Fibroblast of pulmonary artery (primary cell): ENCODE measurements at regions not wholly inside any gene's neighbourhood (a gene's known extent, or its start where the extent isn't known, plus 50 kb on each side); places are given as distances from the start of the nearest gene placed in this dataset.

Experiments
- DNase-seq: peaks from one replicate; pipeline ENCODE4 v3.0.0-alpha.2; 2010; ENCODE audit warnings: low read depth
- H3K4me3 ChIP-seq: replicated peaks from 2 replicates; pipeline ENCODE4 v1.5.1; 2011; ENCODE audit warnings: low read depth, mild to moderate bottlenecking, control low read depth, low read length, moderate library complexity
- CTCF ChIP-seq: IDR thresholded peaks from 2 replicates; pipeline ENCODE4 v1.5.1; 2011; ENCODE audit warnings: mild to moderate bottlenecking, control low read depth, low read length, inconsistent platforms; ENCODE audit errors: missing control alignments

GRCh38 chr13:76461484-76461883 lies 424.7 kb downstream of the KCTD12 start:
- no peak for DNase-seq
- TF ChIP-seq CTCF = no peak
- H3K4me3 ChIP-seq = no peak overlapping the region

DNA sequence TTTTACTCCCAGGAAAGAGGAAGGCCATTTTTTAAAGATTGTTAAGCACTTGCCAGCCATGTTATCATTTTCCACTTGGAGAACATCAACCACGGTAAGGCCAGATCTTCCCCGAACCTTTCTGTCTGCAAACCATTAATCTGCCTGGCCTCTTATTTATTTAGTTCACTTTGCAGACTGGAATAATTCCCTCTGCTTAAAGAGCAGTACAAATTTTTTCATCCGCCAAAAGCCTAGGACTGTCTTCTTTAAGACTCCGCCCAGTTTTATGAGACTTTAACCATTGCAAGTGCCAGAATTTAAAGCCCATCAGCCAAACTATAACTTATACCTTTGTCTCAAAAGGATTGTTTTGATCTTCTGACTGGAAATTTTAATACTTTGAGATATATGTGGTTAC lies 426.3 kb downstream of the KCTD12 start:
- DNase-seq = no peak
- no peak for TF ChIP-seq CTCF

GRCh38 chr13:76455960-76456359 lies 430.2 kb downstream of the KCTD12 start:
- peak; percentile 26 for DNase-seq
- TF ChIP-seq CTCF = no peak
- no peak overlapping the region for H3K4me3 ChIP-seq

More for the DNA sequence above, 426.3 kb downstream of the KCTD12 start:
- no peak overlapping the region for H3K4me3 ChIP-seq

DNA sequence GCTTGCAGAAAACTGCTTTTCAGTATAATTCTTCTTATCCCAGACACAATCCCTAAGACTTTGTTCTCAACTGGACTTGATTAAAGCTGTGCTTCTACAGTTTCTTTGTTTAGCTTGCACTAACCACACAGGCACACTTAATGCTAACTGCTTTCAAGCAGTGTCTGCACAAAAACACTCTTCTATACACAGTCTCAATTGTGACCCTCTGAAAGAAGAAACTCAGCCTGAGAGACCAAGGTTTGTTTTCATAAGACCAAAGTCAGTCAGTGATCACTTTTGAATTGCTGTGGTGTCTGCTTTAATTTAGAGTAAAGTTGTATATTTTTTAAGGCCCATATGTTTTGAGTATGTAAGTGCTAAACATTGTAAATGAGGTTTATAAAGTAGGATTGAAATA lies 431.2 kb downstream of the KCTD12 start:
- DNase-seq = no peak
- no peak overlapping the region for H3K4me3 ChIP-seq
- no peak for TF ChIP-seq CTCF

GRCh38 chr13:76449716-76450115 lies 436.5 kb downstream of the KCTD12 start:
- H3K4me3 ChIP-seq = no peak overlapping the region
- TF ChIP-seq CTCF = no peak
- no peak for DNase-seq

DNA sequence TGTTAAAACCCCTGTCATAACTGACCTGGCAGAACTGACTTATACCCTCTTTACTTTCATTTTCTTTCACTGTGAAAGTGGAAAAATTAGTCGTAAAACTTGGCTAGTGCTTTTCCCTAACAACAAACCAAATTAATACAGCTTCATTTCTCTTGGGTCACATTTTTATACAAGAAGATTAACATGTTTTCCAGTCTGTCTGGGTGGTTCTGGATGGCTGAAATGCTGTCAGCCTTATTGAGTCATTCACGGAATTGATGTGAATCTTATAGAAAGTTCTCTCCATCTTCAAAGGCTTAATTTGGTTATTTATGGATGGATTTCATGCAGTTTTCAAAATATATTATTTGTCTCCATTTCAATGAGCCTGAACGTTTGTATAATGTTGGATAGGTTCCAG lies 440.0 kb downstream of the KCTD12 start:
- DNase-seq = no peak
- H3K4me3 ChIP-seq = no peak overlapping the region
- no peak for TF ChIP-seq CTCF

GRCh38 chr13:76440568-76440967 lies 445.6 kb downstream of the KCTD12 start:
- TF ChIP-seq CTCF = no peak
- no peak for DNase-seq
- H3K4me3 ChIP-seq = no peak overlapping the region
